ENCODE measurements at regions not wholly inside any gene's neighbourhood (a gene's known extent, or its start where the extent isn't known, plus 50 kb on each side); places are given as distances from the start of the nearest gene placed in this dataset.

DNA sequence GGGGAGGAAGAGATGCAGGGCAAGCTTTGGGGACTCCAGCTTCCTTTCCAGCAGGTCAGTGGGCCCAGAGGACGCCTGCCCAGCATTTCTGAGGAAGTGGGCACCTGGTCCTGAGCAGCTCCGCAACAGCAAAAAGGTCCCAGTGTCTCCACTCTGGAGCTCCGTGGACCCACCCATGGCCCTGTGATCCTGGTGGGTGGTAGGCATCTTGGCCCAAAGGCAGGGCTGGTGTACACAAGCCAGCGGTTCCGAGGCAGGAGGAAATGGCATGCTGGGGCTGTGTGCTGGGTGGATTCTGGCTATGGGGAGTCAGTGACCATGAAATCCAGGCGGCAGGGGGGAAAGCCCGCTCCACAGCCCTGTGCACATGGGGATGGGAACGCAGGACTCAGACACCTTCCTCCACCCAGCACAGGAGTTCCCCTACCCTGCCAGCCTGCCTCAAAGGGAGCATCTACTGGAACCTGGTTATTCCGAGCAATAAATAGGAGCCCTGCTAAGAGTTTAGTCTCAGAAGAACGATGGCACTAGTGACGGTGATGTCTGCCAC, 206.0 kb downstream of the GLI2 start:
- DNase-seq, result no peak

DNA sequence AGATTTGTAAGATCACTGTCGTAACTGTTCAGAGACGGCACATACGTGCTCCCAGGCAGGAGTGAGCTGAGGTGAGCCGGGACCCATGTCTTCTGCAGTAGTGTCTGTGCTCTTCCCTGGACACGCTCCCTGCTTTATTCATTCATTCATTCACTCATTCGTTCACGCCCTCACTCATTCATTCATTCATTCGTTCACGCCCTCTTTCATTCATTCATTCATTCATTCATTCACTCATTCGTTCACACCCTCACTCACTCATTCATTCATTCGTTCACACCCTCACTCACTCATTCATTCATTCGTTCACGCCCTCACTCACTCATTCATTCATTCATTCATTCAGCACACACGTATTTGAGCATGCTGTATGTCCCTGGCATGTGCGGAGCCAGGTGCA, 207.0 kb downstream of the GLI2 start:
- no peak for DNase-seq

DNA sequence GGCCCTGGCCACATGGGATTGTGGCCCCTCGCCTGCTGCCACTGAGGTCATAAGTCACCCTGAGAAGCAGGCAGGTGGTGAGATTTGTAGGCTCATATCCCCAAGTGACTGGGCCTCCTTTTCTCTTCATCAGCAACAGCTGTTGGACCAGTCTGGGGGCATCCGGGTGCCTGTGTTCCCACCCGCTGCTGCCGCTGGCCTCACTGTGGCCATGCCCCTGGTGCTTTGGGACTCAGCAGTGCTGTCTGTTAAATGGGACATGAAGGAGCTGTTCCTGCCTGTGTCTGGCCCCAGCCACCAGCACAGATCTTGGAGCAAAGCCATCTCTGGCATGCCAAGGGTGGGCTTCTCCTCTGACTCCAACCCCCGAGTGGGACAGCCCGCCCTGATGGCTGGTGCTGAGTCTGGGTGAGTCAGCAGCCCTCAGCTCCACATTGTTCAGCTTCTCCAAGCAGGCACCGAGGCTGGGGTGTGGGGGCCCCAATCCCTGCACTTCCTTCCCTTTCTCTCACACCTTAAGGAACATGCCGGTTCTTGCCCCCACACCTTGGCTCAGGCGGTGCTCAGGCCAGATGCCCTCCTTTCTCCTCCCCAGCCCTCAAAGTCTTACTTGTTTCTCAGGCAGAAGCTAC, 207.9 kb downstream of the GLI2 start:
- DNase-seq, result no peak

DNA sequence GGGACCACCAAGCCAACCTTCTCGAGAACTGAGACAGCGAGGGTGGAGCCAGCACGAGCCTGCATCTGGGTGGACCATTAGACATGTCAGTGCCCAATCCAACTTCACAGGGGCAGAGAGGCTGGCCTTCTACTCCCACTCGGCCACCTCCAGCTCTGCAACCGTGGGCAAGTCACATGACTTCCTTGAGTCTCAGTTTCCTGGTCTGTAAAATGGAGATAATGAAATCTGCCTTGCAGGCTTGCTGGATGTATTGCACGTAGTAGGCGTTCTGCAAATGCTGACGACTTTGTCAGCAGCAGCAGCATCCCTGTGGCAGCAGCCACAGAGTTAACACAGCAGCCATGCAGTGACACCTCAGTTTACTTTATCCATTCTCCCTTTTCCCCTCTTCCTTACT, 208.9 kb downstream of the GLI2 start:
- DNase-seq, result no peak

DNA sequence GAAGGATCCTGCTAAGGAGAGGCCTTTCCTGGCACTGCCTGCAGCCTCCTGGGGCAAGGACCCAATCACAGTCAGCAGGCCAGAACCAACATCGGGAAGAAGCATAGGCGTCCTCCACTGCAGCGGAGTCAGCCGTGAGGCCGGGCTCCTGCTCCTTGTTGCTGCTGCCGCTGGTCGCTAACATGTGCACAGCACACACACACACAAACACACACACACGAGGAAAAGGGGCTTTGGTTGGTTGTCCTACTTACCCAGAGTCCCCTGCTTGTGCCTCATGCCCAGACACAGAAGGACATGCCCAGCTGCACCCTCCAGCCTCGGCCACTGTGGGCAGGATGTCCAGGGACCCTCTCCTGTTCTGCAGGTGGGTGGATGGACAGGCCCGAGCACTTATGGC, 209.4 kb downstream of the GLI2 start:
- no peak for DNase-seq

DNA sequence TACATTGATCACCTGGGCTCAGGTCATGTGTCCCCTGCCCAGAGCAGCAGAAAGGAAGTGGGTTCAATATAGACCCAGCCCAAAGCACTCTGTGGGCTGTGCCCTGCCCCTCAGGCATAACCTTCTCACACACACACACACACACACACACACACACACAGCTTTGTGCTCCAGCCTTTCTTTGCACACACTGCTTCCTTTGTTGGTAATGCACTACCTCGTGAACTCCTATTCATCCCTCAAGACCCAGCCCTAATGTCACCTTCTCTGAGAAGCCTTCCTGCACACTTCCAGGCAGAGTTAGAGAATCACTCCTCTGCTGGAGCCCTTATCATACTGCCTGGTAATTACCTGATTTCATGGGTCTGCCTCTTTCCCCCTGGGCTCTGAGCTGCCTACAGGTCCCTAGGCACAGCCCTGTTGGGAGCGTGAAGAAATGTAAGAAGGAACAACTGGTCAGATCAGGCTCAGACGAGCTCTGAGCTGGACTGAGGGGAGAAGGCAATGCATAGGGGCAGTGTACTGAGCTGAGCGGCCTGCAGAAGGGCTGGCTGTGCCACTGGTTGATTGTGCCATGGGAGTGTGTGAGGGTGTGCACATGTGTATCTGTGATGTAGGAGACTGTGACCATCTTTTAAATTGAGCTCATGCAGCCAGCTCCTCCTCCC, 210.3 kb downstream of the GLI2 start:
- no peak for DNase-seq

DNA sequence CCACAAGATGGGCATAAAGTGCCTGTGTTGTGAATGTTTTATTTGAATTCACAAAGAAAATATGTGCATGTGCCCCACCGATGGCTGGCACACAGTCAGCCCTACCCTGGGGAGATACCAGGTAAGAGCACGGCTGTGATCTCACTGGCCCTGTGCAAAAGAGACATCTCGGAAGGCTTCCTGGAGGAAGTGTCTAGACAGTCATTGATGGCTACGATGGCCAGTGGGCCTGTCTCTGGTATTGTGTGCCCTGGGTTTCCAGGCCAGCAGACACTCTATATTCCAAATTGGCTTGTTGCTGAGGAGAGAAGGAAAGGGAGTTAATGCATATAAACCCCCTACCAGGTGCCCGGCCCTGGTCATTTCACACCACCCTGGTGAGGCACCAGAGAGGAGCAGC, 211.7 kb downstream of the GLI2 start:
- no peak for DNase-seq

DNA sequence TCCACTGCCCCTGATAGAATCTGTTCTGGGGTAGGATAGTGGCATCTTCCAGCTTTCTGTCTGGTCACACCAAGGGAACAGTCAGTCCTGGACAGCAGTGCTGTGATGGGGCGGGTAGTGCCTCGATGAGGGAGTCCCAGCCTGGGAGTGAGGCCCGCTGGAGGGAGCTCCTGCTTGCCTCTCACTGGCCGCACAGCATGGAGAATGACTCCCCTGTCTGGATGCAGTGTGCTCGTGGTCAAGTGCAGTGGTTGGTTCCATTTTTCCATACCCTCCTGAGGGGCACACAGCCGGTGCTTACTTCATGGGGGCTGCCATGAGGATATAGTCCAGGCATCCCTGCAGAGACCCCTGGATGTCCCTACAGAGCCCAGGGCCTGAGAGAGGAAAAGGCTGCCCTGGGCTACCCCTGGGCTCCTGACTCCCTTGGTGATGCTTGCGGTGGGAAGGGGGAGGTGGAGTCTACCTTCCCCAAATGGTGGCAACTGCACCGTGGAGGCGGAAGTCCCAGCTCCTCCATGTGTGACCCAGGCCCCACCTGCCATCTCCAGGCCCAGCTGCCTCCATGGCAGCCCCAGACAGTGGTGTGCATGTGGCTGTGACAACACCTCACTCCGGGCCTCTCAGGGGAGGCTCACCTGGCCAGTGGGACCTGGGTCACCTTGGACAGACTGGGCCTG, 212.5 kb downstream of the GLI2 start:
- no peak for DNase-seq

DNA sequence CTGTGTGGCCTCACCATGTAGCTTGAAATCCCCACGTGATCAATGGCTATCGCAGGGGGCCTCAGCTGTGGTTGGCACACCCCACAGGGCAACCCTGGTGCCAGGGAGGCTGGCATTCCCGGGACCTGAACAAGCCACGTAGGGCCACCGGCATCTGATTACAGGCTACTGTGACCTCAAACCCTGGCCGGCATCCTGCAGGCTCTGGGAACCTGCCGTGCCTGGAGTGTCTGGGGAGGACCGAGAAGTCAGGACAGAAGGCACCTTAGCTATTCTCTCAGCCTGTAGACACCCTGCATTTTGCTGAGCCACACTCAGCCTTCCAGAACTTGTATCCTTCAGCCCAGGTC, 213.0 kb downstream of the GLI2 start:
- no peak for DNase-seq

DNA sequence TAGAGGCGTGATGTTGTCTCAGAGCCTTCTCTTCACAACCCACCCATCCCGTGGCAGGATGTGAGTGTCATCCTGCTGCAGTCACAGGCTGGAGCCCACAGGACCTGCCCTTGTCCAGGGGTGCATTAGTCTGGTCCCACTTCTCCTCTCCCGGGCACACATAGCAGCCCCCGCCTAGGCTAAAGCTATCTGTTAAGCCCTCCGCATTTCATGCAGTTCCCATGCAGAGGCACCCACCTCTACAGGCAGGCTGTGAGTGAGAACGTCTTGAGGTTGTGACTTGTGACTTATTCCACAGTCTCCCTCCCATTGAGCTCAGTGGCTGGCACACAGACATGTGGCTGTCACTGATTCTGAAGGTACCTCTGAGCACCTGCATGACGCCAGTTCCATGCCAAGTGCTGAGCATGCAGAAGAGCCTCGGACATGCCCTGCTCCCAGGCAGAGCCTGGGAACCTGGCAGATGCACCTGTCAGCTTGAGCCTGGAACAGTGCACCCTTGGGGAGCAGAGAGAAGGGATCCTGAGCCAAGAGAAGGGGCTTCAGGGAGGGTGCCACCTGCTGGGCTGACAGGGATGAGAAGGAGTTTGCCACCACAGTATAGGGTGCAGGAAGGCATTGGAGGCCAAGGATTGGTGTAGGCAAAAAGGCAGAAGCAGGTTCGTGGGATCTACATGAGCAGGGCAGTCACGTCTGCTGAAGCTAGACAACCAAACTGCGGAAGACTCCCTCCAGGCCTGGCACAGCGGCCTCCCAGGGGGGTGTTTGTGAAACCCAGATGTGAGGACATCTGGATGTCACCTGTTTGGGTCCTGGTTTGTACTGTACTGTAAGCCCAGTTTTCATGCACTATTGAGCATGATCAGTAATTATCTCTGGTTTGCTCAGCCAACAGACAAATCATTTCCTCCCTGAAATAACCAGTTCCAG, 213.6 kb downstream of the GLI2 start:
- peak; percentile 93 for DNase-seq

DNA sequence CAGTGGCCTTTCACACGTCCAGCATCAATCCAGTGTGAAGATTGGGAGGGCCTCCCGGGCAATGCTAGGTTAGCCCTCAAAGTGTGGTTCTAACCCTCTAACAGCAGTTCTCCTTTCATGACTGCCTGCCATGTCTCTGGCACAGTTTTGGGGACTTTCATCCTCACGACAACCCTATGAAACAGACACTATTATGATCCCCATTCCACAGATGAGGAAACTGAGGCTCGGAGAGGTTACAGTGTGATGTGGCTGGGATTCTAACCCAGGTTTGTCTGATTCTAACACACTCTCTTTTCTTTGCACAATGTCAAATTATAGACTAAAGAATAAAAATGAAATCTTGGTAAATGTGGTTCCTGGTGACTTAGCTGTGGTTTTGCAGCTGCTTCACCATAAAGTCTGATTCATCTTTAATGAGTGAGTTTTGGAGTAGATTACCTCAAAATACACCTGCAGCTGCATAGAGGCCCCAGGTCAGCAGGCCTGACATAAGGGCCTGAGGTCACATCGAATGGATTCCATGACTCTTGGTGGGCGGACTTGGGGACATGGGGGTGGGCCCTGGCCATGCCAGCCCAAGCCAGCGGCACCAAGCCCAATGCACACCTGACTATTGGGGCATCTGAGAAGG, 214.4 kb downstream of the GLI2 start:
- DNase-seq, result peak; percentile 70

DNA sequence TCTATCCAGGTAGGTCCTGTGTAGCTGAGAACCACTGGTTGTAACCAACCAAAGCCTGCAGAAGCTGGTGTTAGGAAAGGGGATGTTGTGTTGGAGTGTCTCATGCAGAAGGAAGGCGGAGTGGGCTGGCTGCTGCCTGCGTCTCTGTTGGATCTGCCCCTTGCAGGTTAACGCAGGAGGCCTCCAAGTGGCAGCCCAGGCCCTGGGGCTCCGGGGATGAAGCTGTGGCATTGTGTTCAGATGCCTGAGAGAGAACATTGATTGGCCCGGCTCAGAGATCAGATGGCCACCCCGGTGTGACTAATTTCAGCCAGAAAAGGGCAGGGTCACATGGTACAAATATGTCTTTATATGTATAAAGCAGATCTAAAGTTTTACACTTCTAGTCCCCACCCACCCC, 216.0 kb downstream of the GLI2 start:
- DNase-seq, result no peak

DNA sequence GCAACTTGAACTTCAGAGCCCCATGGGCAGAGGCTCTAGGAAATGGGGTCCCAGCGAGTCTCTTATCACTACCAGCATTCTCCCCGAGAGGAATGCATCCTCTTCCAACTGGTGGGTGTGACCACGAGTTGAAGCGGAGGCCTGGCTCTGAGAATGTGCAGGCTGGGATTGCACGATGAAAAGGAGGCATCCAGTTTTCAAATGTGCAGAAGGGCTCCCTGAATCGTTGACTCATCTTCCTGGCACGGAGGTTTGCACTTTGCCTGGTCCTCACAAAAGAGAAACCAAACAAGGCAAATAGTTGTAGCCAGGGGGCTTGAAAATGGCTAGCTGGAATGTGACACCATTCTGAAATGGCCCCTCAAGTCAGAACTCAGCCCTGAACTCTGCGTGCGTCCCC, 216.7 kb downstream of the GLI2 start:
- no peak for DNase-seq

DNA sequence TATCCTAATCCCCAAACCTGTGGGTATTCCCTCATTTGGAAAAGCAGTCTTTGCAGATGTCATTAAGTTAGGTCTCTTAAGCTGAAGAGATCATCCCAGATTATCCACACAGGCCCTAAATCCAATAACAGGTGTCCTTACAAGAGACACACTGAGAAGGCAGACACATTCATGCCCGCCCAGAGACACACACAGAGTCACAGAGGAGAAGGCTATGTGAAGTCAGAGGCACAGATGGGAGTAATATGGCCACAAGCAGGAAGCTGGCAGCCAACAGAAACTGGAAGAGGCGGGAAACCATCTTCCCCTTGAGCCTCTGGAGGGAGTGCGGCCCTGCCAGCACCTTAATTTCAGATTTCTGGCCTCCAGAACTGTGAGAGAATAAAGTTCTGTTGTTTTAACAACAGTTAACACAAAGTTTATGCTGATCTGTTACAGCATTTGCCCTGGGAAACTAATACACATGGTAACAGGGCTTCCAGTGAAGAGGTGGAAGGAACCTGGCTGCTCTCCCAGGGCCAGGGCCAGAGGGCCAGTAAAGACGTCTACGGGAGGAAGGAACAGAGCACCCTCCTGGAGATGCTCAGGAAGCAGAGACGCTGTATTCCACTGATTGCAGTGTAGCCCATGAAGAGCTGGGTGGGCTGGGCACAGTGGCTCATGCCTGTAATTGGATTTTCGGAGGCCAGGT, 217.5 kb downstream of the GLI2 start:
- DNase-seq, result no peak

DNA sequence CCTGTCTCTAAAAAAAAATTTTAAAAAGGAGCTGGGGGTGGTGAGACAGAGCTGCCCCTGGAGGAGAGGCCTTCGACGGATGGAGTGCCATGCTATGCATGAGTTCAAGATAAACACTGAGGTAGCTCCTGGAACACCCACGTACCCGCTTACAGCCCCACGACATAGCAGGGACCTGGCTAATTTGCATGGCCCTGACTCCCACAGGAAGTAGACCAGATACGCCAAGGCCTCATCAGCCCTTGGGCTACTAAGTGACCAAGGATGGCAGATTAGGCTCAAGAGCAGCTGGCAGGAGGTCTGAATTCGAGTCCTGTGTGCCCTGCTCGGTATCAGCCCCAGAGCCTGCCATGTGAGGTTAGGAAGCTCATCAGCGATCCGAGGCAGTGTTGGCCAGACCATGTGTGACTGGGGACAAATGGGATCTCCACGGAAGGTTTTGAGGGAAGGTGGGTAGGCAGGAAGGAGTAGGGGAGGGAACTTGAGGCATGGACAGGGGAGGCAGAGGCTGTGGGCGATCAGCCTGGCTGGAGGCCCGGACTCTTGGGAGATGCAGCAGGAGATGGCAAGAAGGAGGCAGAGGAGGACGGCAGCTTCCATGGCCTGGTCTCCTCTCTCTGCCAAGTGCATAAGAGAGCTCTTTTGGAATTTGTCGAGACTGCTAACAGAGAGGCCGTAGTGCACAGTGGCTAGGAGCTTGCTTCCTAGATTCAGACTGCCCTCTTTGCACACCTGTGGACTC, 218.3 kb downstream of the GLI2 start:
- DNase-seq, result no peak

DNA sequence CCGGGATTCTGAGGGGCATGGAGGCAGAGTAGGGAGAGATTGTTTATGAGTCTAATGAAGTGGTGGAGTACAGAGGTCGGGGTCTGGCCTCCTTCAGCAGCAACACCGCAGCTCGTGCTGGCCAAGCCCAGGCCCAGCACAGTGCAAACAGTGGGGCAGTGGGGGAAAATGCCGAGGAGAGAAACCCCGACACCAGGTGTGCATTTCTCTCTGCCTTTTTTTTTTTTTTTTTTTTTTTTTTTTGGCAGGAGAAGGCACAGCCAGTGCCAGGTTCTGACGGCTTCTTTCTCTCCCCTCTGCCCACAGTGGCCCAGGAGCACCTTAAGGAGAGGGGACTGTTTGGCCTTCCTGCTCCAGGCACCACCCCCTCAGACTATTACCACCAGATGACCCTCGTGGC, 219.3 kb downstream of the GLI2 start:
- peak; percentile 11 for DNase-seq

DNA sequence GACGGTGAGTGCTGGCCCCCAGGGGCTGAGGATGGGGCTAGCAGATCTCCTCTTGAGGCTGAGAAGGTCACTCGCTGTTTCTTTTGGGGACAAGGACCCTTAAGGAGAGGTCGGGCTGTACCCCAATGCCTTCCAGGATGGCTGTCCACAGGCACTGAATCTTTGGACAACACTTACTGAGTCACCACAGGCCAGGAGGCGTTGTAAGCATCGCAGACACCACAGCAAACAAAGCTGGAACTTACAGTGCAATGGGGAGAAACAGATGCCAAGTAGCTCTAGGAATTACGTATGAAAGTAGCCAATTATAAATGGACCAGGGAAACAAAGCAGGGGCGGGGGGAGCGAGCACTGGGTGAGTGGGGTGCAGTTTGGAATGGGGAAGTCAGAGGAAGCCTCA, 219.8 kb downstream of the GLI2 start:
- no peak for DNase-seq

DNA sequence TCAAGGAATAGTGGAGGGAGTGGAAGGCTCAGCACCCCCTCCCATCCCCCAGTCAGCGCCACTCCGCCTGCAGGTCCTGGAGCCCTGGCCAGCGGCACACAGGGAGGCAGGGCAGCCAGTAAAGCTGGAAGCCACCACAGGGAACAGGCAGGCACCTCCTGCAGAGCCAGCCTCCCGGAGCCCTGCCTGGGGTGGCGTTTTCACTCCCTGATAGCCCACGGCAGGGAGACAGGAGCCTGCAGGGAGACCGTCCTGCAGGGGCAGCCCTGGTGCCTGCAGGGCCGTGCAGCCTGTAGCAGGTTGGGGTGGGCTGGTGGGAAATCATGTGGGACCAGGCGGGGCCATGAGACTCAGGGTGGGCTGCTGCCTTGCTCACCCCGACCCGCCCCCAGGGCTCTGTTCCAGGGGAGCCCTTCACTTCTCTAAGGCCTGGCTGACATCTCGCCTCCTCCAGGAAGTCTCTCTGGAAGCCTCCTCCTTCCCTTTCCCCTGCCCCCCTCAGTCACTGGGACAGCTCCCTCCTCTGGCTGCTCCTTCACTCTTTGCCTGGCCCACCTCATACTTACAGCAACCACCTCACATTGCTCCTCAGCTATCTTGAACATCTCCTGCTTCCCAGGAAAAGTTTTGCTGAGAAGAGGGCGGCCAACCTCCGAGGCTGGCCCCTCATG, 221.0 kb downstream of the GLI2 start:
- DNase-seq, result no peak

DNA sequence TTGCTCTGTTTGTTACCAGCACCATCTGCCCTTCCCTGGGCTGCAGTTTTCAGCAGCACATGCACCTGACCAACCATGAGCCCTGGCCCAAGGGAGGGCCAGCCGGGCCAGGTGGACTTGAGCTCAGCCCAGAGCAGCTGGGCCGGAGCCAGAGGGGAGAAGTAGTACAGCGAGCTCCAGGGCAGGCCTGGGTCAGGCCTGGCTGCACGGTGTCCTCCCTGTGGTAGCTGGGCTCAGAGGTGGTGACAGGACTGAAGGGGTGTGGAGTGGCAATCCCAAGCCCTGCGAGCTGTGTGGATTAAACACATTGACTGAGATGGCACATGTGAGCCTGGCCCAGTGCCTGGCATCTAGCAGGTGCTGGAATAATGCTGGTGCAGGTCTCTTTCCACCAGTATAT, 222.2 kb downstream of the GLI2 start:
- DNase-seq, result no peak

DNA sequence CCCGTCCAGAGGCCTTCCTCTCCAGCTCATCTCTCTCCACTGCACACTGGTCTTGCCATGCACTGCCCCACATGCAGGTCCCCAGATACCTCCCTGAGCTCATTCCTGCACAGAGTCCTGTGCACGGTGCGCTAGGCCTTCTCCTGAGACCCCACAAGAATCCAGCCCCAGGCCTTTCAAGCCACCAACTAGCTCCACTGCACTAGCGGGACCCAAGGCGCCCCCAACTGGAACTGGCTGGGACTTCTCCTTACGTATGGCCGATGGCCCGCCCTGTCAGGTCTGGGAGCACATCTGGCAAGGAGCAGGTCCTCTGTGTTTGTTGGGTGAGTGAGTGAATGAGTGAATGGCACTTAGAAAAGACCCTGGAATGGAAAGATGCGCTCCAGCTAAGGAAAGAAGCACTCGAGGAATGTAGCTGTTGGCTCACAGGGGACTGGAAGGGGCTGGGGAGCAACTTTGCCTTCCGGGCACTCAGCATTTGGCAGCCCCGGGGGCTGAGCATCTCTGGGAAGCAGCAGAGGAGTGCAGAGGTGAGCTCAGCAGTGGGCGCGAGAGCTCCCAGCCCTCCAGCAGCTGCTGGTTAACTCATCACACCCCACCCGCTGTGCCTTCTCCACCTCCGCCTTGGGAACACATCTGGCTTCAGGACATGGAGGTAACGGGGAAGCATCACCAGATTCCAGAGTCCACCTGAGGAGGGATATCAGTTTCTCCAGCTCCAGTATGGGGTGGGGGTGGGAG, 223.1 kb downstream of the GLI2 start:
- DNase-seq, result no peak

Data from RPMI8226 (cell line).